ENCODE measurements at regions not wholly inside any gene's neighbourhood (a gene's known extent, or its start where the extent isn't known, plus 50 kb on each side); places are given as distances from the start of the nearest gene placed in this dataset.

- Mint-ChIP-seq H3K27me3 (ENCODE audit: insufficient read depth, low read depth, poor library complexity) (peaks cover 2% of the 10 kb centered on the region), H3K36me3 (ENCODE audit: low read depth) (peaks cover 53% of the 10 kb centered on the region), H3K4me1 (no peaks in the 10 kb centered on the region), H3K27ac (no peak overlapping the region), H3K9me3 (peaks cover 97% of the 10 kb centered on the region), H3K4me3 (no peak overlapping the region)
- TF ChIP-seq CTCF (conservative IDR thresholded peaks at IDR 0.05; ENCODE audit: low read depth in 2 of 2) (no peak), NANOG (IDR thresholded peaks at IDR 0.05; ENCODE audit: borderline replicate concordance) (no peak), CREB1 (CRISPR knock-in tag; IDR thresholded peaks at IDR 0.05; ENCODE audit: low read depth) (no peak), JUNB (IDR thresholded peaks at IDR 0.05; ENCODE audit: unreplicated experiment) (no peak), ZNF331 (CRISPR knock-in tag; IDR thresholded peaks at IDR 0.05; ENCODE audit: low read depth) (no peak), EZH2phosphoT487 (IDR thresholded peaks at IDR 0.05; ENCODE audit: unreplicated experiment) (no peak), STAT1 (IDR thresholded peaks at IDR 0.05; ENCODE audit: unreplicated experiment) (no peak), ZNF114 (CRISPR knock-in tag; IDR thresholded peaks at IDR 0.05) (no peak), ZNF462 (CRISPR knock-in tag; IDR thresholded peaks at IDR 0.05) (no peak), ETS1 (IDR thresholded peaks at IDR 0.05) (no peak), POLR2AphosphoS5 (IDR thresholded peaks at IDR 0.05; ENCODE audit: low read depth) (no peak), EZH2 (IDR thresholded peaks at IDR 0.05; ENCODE audit: low read depth, unreplicated experiment) (no peak)
- TF ChIP-seq, protein P1, sequence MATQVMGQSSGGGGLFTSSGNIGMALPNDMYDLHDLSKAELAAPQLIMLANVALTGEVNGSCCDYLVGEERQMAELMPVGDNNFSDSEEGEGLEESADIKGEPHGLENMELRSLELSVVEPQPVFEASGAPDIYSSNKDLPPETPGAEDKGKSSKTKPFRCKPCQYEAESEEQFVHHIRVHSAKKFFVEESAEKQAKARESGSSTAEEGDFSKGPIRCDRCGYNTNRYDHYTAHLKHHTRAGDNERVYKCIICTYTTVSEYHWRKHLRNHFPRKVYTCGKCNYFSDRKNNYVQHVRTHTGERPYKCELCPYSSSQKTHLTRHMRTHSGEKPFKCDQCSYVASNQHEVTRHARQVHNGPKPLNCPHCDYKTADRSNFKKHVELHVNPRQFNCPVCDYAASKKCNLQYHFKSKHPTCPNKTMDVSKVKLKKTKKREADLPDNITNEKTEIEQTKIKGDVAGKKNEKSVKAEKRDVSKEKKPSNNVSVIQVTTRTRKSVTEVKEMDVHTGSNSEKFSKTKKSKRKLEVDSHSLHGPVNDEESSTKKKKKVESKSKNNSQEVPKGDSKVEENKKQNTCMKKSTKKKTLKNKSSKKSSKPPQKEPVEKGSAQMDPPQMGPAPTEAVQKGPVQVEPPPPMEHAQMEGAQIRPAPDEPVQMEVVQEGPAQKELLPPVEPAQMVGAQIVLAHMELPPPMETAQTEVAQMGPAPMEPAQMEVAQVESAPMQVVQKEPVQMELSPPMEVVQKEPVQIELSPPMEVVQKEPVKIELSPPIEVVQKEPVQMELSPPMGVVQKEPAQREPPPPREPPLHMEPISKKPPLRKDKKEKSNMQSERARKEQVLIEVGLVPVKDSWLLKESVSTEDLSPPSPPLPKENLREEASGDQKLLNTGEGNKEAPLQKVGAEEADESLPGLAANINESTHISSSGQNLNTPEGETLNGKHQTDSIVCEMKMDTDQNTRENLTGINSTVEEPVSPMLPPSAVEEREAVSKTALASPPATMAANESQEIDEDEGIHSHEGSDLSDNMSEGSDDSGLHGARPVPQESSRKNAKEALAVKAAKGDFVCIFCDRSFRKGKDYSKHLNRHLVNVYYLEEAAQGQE (IDR thresholded peaks at IDR 0.05; ENCODE audit: unreplicated experiment): no peak
- no peak overlapping the region for H3K4me3 ChIP-seq
- ATAC-seq (no peak), DNase-seq (ENCODE audit: low spot score) (no peak)
- H3K4me1 ChIP-seq (ENCODE audit: insufficient read depth): no peaks in the 10 kb centered on the region
- H3K79me2 ChIP-seq (replicated peaks; ENCODE audit: insufficient read depth): no peaks in the 10 kb centered on the region
- no peak overlapping the region for H2AFZ ChIP-seq
- H3K9me2 ChIP-seq (ENCODE audit: insufficient read depth): no peaks in the 10 kb centered on the region
- H3K27ac ChIP-seq (ENCODE audit: low read depth): no peak overlapping the region
- no peaks in the 10 kb centered on the region for H3F3A ChIP-seq (replicated peaks; ENCODE audit: low read depth)
- no peak overlapping the region for H3K4me2 ChIP-seq
- no peaks in the 10 kb centered on the region for H3K27me3 ChIP-seq (ENCODE audit: insufficient read depth)
- H4K20me1 ChIP-seq (replicated peaks; ENCODE audit: insufficient read depth): no peaks in the 10 kb centered on the region
- H3K36me3 ChIP-seq (ENCODE audit: insufficient read depth): no peaks in the 10 kb centered on the region; the same call in 1 of the 2 replicates
Measured at GRCh38 chr22:47409539-47410275, 647.3 kb downstream of the TBC1D22A start.

All from GM23338 (cell line).